HFFc6 (cell line): ENCODE measurements at regions not wholly inside any gene's neighbourhood (a gene's known extent, or its start where the extent isn't known, plus 50 kb on each side); places are given as distances from the start of the nearest gene placed in this dataset.

Experiments used
- DNase-seq: peaks from one replicate; pipeline ENCODE4 v3.0.0-alpha.2; 2018
- H3K27ac Mint-ChIP-seq: 2 replicates; pipeline ENCODE4 v1.8.0; 2020; ENCODE audit warnings: mild to moderate bottlenecking, mixed read lengths
- H3K27me3 Mint-ChIP-seq: 2 replicates; pipeline ENCODE4 v1.8.0; 2021; ENCODE audit warnings: mild to moderate bottlenecking, moderate library complexity, mixed read lengths; ENCODE audit not compliant: insufficient read depth
- H3K36me3 Mint-ChIP-seq: 2 replicates; pipeline ENCODE4 v1.8.0; 2021; ENCODE audit warnings: low read depth, mixed read lengths
- H3K4me1 Mint-ChIP-seq: 2 replicates; pipeline ENCODE4 v1.8.0; 2020; ENCODE audit warnings: low read depth, mixed read lengths
- H3K4me3 Mint-ChIP-seq: 2 replicates; pipeline ENCODE4 v1.8.0; 2020; ENCODE audit warnings: mild to moderate bottlenecking, moderate library complexity, mixed read lengths
- H3K9me3 Mint-ChIP-seq: 2 replicates; pipeline ENCODE4 v1.8.0; 2020; ENCODE audit warnings: mild to moderate bottlenecking, mixed read lengths
- TF ChIP-seq, protein P1 (sequence below): fragments of 200-600 bp; sonication (generic); IDR thresholded peaks from 2 replicates; pipeline ENCODE4 v1.5.0; 2021; ENCODE audit warnings: antibody characterized with exemption, mild to moderate bottlenecking

DNA sequence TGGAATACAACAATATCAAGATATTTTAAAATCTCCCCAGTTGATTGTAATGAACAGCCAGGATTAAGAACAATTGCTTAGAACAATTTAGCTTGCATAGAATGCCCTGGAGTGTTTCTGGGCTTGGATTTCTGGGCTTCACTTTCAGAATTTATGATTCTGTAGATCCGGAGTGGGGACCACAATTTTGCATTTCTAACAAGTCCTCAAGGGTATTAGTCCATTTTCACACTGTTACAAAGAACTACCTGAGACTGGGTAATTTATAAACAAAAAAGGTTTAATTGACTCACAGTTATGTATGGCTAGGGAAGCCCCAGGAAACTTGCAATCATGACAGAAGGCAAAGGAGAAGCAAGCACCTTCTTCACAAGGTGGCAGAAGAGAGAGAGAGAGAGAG is 54.3 kb upstream of the MYRIP start:
- no peaks in the 10 kb centered on the region; the same call in 1 of the 2 replicates for H3K9me3 Mint-ChIP-seq
- TF ChIP-seq, protein P1, sequence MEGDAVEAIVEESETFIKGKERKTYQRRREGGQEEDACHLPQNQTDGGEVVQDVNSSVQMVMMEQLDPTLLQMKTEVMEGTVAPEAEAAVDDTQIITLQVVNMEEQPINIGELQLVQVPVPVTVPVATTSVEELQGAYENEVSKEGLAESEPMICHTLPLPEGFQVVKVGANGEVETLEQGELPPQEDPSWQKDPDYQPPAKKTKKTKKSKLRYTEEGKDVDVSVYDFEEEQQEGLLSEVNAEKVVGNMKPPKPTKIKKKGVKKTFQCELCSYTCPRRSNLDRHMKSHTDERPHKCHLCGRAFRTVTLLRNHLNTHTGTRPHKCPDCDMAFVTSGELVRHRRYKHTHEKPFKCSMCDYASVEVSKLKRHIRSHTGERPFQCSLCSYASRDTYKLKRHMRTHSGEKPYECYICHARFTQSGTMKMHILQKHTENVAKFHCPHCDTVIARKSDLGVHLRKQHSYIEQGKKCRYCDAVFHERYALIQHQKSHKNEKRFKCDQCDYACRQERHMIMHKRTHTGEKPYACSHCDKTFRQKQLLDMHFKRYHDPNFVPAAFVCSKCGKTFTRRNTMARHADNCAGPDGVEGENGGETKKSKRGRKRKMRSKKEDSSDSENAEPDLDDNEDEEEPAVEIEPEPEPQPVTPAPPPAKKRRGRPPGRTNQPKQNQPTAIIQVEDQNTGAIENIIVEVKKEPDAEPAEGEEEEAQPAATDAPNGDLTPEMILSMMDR: no peak
- H3K4me1 Mint-ChIP-seq: no peaks in the 10 kb centered on the region
- no peak overlapping the region for H3K4me3 Mint-ChIP-seq
- peaks cover 3% of the 10 kb centered on the region; the same call in 1 of the 2 replicates for H3K27me3 Mint-ChIP-seq
- H3K27ac Mint-ChIP-seq: no peak overlapping the region
- DNase-seq: no peak
- H3K36me3 Mint-ChIP-seq: no peaks in the 10 kb centered on the region

DNA sequence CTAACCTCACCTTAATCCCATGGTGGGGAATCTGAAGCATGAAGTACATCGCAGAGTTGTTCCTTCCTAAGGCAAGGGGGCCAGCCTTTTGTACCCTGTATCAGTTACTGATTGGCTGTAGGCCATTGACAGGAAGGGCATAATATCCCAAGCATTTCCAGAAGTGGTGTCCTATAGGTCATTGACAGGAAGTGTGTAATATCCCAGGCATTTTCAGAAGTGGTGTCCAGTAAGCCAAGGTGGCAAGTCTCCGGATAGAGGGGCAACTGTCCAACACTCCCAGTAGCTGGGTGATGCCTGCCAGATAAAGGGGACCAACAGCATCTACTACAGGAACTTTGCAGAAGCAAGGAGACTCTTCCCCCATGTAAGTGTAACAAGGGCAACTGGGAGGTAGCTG is 52.1 kb upstream of the MYRIP start:
- Mint-ChIP-seq H3K27me3 (peaks cover 3% of the 10 kb centered on the region; the same call in 1 of the 2 replicates), H3K27ac (no peak overlapping the region), H3K4me3 (no peak overlapping the region), H3K9me3 (no peaks in the 10 kb centered on the region; the same call in 1 of the 2 replicates), H3K4me1 (no peaks in the 10 kb centered on the region), H3K36me3 (no peaks in the 10 kb centered on the region)
- DNase-seq: no peak
- TF ChIP-seq, protein P1: no peak
